HG03469 (cell line): ENCODE measurements at regions not wholly inside any gene's neighbourhood (a gene's known extent, or its start where the extent isn't known, plus 50 kb on each side); places are given as distances from the start of the nearest gene placed in this dataset.

Experiments
- ATAC-seq: cut with Tn5 transposase; IDR thresholded peaks from one replicate; pipeline ENCODE4 v1.9.1; 2021; ENCODE audit warnings: mild to moderate bottlenecking, moderate library complexity, moderate number of reproducible peaks; ENCODE audit not compliant: unreplicated experiment

DNA sequence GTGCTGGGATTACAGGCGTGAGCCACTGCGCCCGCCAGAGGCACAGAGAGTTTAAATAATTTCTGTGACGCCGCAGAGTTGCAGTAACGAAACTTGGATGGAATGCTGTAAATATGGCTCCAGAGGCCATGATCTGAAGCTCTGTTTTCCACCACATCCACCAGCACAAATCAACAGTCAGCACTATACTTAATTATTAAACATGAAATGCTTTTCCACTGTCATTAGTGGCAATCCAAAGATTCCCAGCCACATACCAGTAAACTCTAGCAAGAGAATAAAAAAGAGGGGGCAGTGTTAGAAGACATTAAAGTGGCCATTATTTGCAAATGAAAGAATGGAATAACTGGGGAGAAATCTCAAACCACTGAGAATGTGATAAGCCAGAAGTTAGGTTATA, 242.5 kb downstream of the DIRAS2 start:
- ATAC-seq = no peak

DNA sequence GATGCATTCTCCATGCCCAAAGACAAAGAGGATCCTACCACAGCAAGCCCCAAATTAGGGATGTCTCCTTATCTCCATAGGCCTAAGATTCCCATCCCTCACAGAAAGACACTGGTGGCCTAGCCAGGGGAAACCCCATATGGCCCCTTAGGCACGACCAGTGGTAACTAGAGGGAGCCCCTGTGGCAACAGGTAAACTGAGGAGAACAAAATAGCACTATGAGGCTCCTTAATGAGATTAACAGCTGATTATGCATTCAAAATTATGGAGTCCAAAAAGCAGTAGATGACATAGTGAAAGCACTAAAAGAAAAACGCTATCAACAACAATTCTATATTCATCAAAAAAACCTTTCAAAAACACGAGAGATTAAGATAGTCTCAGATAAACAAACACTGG, 234.0 kb downstream of the DIRAS2 start:
- ATAC-seq = no peak

DNA sequence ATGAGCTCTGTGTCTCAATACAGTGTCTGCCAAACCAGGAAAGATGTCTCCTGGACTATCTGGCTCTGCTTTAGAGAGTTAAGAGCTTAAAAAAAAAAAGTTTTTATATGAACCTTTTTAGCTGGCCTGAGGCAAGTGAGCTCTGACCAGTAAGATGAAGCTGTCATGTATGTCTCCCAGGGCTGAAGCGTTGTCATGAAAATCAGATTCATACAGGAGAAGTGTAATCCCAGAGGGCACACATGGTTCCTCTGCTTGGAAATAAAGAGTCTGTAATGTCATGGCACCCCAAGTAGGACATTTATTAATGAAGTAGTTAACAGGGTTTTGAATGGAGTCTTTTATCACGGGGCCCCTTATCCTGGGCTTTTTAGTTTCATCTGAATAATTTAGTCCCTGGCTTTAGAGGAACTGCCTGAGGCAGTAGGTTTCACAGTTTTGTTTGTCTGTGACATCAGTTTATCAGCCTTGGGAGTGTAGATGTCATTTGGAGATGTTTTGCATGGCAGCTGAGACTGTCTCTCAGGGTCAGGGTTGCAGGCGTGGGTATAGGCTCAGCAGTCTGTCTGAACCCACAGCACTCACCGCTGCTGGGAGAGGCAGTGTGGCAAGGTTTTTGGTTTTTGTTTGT, 223.3 kb downstream of the DIRAS2 start:
- no peak for ATAC-seq

DNA sequence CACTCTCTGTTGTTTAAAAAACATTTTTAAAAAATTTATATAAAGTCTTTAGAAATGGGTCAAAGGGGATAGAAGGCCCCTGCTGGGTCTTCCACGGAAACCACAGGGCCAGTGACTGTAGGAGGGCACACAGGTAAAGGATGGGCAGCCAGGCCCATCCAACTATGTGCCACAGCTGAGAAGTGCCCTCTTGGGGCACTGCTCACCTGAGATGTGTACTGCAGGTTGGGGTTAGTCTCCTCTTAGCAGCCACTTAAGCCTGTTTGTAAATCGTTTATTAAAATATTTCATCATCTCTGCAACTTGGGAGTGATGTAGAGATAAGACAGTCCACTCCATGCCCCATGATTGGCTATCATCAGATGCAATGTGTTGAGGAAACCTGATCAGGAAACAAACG, 222.4 kb downstream of the DIRAS2 start:
- no peak for ATAC-seq

DNA sequence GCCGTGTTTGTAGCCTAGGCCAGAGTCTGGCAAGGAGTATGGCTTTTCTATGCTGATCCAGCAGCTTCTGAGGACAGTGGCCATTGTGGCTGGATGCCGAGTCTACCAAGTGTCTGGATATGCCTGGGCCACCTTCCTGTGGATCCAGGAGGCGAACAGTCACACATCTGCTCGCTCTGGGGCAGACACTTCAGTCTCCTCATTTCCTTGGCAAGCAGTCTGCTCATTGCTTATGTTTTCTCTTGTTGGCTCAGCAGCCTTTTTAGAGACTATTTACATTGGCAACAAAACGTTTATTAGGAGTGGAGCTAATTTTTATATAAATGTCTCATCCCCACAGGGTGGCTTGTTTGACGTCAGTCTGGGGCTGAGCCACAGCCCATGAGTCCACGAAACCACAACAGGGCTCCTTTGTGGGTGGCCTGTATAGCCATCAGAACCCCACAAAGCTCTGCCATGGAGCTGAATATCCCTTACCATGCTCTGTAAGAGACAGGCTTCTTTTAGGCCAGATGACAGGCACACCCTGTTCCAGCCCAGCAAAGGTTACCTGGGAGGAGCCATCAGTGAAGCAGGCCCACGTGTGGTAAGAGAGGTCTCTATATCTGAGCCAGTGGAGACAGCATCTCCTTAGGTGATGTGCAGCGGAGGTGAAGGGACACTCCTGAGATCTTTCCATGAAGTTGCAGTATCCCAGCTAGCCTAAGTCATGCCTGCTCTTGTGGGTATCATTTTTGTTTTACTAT, 221.7 kb downstream of the DIRAS2 start:
- ATAC-seq = no peak

DNA sequence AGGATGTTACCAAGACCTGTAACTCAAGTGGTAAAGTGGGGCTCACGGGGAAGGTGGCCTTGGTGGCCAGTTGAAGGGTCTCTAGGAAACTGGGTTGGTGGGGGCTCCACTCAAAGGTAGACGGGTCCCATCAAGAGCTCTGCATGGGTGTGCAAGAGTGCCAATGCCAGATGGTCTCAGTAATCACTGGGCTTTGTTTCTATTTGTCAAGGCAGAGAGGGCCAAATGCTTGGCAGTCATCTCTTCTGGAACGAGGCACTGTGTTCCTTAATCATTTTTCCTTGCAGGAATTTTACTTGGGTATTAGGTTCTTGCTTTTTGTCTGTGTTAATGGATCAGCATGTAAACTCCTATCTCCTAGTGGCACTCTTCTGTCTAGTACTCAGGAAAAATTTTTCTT, 220.8 kb downstream of the DIRAS2 start:
- no peak for ATAC-seq

DNA sequence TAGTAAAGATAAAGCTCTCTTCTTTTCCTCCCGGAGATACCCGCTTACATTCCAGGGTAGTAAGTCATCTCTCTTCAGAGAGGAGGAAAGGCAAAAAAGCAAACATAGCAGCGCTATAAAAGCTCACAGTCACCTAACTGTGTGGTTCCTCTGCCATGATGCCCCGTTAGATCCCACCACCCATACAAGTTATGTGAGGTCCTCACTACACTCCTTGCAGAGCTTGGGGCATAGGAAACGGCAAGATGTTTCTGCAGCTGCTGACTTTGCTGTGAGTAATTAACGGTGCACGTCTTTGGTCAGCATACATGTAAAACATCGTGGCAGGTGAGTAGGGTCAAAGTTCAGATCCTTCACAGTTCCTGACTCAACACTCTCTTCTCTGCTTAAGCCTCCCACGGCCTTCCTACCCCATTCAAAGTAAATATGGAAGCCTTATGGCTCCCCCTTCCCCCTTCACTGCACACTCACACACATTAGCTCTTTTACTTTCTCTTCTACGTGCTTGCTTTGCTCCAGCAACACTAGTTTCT, 218.9 kb downstream of the DIRAS2 start:
- ATAC-seq = no peak

DNA sequence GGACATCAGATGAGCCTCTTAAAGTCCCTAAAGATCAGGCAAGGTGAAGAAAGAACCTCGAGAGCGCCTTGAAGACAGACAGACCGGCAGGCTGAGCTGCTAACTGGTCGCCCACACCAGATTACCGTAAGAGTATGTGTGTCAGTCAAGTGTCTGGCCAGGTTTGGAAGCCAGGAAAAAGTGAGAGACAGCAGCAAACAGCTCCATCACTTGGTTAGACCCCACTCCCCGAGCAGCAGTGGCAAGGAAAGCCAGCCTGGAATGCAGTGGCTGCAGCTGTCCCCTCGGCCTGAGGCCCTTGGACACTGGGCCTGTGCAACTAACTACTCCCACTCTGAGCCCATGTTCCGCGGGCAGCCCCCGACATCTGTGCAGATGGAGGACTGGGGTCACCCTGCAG, 214.1 kb downstream of the DIRAS2 start:
- ATAC-seq = no peak

DNA sequence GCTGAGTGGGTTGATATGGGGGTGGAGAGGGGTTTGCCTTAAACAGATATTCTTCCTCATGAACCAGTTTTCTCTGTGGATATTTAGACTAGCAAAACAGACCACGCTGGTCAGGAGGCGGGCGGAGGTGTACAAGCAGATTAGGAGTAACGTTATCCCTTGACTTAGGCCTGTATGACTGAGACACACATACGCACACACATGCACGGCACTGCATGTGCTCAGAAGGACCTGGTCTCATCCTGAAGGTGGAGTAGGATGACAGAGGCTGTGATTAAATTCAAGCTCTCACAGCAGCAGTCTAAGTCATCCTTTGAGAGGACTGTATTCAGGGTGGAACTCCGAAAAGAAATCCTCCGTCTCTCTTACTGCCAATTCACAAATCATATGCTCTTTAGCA, 209.7 kb downstream of the DIRAS2 start:
- ATAC-seq = no peak

DNA sequence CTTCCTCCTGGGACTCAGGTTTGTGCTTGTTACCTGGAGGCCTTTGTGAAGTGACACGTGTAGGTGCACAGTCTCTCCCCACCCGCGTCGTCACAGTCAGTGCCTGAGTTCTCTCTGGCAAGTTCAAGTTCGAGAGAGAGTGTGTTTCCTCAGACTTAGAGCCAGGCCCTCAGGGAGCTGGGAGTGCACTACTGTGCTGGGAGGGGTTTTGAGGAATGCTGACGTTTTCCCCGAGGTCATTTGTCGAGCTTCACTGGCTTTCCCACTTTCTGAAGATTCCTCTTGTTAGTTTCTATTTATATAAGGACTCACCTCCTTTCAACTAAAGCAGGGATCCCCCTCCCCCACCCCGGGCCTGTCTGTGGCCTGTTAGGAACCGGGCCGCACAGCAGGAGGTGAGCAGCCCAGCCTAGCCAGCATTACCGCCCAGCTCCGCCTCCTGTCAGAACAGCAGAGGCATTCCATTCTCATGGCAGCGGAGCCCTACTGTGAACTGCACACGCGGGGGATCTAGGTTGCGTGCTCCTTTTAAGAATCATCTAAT, 209.2 kb downstream of the DIRAS2 start:
- no peak for ATAC-seq

DNA sequence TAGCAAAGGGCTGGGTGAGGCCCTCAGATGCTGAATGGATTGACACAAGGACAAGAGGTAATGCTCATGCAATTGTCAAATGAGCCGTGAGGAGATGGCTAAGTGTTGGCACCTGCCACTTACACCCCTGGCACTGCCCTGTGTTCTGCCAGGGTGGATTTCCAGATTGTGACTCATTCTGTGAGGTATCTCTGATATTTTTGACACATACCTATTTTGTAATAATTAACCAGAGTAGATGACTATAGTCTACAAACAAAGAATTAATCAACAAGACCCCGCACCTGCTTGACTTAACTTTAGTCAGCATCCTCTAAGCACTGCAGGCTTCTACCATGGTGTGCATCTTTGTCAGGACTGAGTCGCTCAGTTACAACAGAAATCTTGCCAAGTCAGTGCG, 200.8 kb downstream of the DIRAS2 start:
- no peak for ATAC-seq

DNA sequence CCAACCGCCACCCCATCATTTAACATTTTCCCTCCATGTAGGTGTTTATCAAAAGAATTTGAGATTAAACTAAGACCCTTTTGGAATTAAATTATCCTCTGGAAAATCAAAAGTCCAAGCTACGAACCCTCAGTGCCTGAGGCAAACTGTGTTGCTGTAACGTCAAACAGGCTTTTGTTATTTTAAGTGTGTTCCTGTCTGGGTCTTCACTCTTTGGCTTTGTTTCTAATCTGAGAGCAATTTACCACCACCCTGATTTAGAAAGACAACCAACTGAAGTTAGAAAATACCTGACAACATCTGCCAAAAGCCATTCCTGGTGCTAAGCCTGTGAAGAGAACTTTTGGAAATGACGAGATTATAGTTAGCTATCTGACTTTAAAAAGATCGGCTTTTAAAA, 199.9 kb downstream of the DIRAS2 start:
- ATAC-seq = no peak

DNA sequence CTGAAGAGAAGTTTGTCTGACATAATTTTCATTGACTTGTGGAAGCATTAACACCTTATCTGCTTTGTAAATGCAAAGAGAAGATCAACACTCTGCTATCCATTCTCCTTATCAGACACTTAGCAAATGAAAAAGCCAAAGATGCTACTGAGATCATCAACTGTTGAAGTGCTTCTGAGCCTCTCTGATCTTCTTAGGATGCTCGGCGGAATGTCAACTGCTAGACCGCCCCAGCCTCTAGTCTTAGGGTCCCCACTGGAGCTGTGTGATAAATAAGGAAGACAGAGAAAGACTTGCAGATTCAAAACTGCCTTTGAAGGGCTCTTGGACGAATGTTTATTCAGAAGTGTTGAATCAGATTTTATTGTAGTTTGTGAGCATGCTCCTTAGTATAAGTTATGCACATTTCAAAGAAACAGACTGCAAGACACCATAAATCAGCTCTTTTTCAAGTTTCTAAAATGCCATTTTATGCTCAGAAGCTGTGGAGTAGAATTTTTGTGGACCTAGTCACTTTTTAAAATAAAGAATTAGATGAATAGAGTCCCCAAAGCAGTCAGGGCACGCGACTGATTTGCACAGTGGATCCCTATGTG, 197.9 kb downstream of the DIRAS2 start:
- ATAC-seq = no peak

DNA sequence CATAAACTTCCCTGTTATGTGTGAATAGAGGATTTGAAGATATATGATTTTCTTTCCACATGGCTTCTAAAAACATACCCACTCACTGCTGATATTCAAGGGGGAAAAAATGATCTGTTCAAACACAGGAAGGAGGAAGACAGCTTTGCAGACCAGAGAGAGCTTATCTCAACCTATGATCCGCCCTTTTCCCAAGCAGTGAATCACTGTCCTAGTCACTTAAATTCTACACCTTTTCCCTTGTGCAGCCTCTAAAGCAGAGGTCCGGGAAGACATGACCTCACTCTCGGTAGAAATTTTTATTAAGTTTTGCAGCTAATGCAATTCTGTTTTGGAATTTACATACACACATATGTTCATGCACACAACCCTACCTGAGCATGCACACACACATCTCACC, 197.2 kb downstream of the DIRAS2 start:
- no peak for ATAC-seq

DNA sequence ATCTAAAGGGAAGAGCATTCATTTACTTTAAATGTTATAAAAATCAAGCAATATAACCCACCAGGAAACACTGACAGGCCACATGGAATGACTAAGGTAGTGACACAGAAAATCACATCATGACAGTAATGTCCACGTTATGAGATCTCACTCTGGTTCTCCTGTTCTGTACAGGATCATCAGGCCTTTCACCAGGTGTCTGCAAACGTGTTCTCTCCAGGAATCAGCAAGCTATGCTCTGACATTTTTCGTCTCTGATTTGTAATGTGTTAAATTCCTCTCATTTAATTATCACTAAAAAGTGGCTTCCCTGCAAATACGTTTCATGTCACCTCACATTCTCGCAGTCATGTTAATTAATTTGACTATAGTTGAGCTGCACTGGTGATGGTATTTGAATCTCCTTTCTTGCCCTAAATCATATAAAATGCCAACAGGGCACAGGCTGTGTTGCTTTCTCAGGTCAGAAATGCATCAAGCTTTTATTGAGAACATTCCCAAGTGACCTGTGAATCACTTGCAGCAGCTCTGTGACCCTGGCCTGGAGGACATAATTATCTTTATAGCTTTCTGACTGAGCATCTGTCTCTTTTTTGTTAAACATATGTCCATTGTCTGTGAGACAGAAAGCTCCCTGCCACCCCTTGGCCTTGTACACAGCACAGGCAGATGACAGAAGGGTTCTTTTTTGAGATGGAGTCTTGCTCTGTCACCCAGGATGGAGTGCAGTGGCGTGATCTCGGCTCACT, 196.2 kb downstream of the DIRAS2 start:
- no peak for ATAC-seq

DNA sequence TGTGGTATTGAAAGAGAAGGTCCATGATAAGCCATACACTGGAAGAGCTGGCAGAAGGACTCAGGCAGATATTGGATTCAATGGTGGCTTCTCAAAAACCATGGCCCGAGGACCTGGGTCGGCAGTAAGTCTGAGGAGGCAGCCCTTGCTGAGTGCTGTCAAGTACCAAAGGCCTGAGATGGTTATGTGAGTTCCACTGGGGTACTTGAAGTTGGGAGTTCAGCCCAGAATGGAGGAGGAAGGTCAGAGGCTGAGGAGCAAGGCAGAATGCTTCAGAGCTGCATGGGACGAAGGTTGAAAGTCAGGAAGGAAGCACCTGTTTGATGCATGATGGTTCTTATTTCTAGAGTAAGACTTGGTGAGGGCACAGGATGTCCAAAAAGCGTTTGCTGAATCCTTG, 194.9 kb downstream of the DIRAS2 start:
- ATAC-seq = no peak

DNA sequence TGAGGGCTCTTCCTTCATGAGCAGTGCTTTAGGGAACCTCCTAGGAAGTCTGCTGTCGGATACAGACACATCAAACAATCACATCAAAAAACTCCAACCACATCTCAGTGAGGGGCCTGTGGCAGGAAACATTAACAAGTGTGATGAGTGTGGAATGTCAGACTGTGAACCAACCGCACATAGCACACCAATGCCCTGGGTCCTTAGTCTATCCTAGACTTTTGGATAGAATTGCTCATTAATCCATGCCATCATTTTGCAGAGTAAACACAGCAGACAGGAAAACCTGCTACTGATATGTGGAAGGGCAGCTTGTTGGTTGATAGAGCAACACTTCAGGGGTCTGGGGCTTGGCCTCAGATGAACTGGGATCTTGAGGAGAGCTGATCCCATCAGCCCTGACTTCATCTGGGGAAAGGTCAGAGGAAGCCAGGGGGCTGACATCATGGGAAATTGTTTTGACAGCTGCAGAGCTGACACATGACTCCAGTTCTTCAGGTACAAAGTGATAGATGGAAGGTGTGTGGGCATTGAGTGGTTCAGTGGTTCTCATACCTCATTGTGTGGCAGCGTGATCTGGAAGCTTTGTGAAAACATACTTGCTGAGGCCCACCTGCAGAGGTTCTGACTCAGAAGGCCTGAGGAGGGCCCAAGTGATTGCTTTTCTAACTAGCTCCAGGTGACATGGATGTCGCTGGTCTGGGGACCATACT, 193.3 kb downstream of the DIRAS2 start:
- ATAC-seq = no peak

DNA sequence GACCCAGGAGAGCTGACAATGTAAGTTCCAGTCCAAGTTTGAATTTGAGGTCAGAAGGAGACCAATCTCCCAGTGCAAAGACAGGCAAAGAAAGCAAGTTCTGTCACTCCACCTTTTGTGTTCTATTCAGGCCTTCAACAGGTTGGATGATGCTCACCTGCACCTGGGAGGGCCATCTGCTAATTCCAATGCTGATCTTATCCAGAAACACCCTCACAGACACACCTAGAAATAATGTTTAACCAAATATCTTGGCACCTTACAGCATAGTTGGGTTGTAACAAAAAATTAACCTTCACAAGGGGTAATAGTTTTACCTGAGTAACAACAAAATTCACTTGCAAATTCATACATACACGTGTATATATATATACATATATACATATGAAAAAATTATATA, 190.8 kb downstream of the DIRAS2 start:
- ATAC-seq = no peak

DNA sequence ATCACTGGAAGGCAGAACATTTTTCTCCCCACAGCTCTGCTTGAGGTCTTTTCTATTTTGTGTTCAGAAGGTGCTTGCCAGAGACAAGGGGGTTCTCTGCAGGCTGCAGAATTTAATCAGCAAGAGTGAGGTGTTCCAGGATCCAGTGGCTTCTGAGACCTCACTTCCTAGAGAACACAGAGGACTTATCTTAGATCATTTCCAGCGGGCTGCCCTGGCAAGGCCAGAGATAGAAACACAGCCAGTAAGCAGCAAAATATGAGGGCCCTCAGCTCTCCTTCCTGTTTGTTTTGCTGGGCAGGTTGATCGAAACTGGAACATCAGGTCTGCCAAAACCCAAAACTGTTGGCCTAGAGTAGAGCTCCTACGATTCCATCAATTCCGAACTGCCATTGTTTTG, 187.3 kb downstream of the DIRAS2 start:
- no peak for ATAC-seq

DNA sequence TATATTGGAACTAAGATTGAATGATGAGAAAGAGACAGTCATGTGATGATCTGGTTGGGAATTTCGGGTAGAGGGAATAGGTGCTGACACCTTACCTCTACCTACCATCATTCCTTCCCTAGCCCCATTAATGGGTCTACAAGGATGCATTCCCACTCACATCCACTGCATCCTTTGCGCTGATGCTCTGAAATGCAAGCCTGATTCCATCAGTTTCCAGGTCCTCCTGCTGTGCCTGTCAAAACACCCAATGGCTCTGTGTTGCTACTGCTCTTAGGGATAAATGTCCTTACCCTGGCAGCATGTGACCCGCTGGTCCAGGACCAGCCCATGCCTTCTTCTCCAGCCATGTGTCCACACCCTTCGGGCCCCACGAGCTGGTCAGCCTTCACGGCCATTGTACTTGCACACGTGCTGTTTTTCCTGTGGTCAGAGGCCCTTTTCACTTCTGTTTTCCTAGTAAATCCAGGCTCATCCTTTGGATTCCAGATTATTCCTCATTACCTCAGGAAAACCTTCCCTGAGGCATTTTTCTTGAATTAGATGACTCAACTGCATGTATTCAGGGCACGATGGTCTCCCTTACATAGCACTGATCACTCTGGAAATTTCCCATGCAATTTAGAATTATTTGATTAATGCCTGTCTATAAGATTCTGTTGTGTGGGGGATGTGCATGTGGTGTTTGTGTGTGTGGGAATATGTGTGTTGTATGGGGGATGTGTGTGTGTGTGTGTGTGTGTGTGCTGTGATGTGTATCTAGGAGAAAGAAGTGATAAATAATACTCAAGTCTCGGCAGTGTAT, 185.0 kb downstream of the DIRAS2 start:
- ATAC-seq = no peak
